ENCODE measurements at regions not wholly inside any gene's neighbourhood (a gene's known extent, or its start where the extent isn't known, plus 50 kb on each side); places are given as distances from the start of the nearest gene placed in this dataset.

DNA sequence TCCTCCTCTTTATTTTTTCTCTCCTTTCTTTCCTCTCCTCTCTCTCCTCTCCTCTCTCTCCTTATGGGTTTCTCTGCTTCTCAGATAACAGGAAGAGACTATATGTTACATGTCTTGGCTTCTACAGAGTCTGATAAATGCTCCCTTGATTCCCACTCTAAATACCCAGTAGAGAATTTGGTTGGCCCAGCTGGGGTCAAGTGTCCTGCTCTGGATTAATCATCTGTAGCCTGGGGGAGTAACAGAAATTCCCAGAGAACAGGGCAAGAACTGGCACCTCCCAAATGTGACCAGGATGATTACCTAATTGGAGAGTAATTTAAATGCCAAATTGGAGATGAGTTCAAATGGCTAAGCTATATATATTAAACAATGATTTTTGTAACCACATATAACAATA lies 146.1 kb upstream of the LMO4 start:
- TF ChIP-seq, protein P1, sequence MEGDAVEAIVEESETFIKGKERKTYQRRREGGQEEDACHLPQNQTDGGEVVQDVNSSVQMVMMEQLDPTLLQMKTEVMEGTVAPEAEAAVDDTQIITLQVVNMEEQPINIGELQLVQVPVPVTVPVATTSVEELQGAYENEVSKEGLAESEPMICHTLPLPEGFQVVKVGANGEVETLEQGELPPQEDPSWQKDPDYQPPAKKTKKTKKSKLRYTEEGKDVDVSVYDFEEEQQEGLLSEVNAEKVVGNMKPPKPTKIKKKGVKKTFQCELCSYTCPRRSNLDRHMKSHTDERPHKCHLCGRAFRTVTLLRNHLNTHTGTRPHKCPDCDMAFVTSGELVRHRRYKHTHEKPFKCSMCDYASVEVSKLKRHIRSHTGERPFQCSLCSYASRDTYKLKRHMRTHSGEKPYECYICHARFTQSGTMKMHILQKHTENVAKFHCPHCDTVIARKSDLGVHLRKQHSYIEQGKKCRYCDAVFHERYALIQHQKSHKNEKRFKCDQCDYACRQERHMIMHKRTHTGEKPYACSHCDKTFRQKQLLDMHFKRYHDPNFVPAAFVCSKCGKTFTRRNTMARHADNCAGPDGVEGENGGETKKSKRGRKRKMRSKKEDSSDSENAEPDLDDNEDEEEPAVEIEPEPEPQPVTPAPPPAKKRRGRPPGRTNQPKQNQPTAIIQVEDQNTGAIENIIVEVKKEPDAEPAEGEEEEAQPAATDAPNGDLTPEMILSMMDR (IDR thresholded peaks at IDR 0.05): no peak
- TF ChIP-seq POLR2A (IDR thresholded peaks at IDR 0.05): no peak

Data from uterus (tissue), 2 donors.